Smooth muscle cell (in vitro differentiated cells): ENCODE measurements at regions not wholly inside any gene's neighbourhood (a gene's known extent, or its start where the extent isn't known, plus 50 kb on each side); places are given as distances from the start of the nearest gene placed in this dataset.

ENCODE experiments used
- DNase-seq: peaks from one replicate; lab custom pipeline; 2025; ENCODE audit not compliant: unreplicated experiment; lab: John Stamatoyannopoulos, UW
- H2AFZ ChIP-seq: fragments of 200-600 bp; sonication (generic); 2 replicates; pipeline ENCODE4 v1.6.0; 2016; ENCODE audit warnings: antibody characterized with exemption, low read depth, mild to moderate bottlenecking
- H3F3A ChIP-seq: fragments of 200-600 bp; sonication (generic); 2 replicates; pipeline ENCODE4 v1.6.0; 2017; ENCODE audit warnings: antibody characterized with exemption, low read depth
- H3K27ac ChIP-seq: fragments of 200-600 bp; sonication (generic); 2 replicates; pipeline ENCODE4 v1.5.1; 2016; ENCODE audit warnings: low read depth, mild to moderate bottlenecking
- H3K27me3 ChIP-seq: fragments of 200-600 bp; sonication (generic); 2 replicates; pipeline ENCODE4 v1.6.1; 2016; ENCODE audit warnings: low read depth, mild to moderate bottlenecking
- H3K36me3 ChIP-seq: fragments of 200-600 bp; sonication (generic); 2 replicates; pipeline ENCODE4 v1.5.1; 2016; ENCODE audit warnings: low read depth
- H3K4me1 ChIP-seq: fragments of 200-600 bp; sonication (generic); 2 replicates; pipeline ENCODE4 v1.5.1; 2016; ENCODE audit warnings: low read depth
- H3K4me2 ChIP-seq: fragments of 200-600 bp; sonication (generic); 2 replicates; pipeline ENCODE4 v1.6.0; 2016; ENCODE audit warnings: mild to moderate bottlenecking
- H3K4me3 ChIP-seq: fragments of 200-600 bp; sonication (generic); 2 replicates; pipeline ENCODE4 v1.5.1; 2016; ENCODE audit warnings: mild to moderate bottlenecking
- H3K79me2 ChIP-seq: fragments of 200-600 bp; sonication (generic); 2 replicates; pipeline ENCODE4 v1.6.0; 2016; ENCODE audit warnings: low read depth, mild to moderate bottlenecking
- H3K9ac ChIP-seq: fragments of 200-600 bp; sonication (generic); 2 replicates; pipeline ENCODE4 v1.6.0; 2016; ENCODE audit warnings: low read depth
- H3K9me3 ChIP-seq: fragments of 200-600 bp; sonication (generic); replicated peaks from 2 replicates; pipeline ENCODE4 v1.5.1; 2016; ENCODE audit warnings: low read depth
- H4K20me1 ChIP-seq: fragments of 200-600 bp; sonication (generic); 2 replicates; pipeline ENCODE4 v1.6.0; 2016; ENCODE audit warnings: low read depth
- CTCF ChIP-seq: fragments of 200-600 bp; sonication (generic); IDR thresholded peaks from 2 replicates; pipeline ENCODE4 v1.5.1; 2017; ENCODE audit warnings: borderline replicate concordance, mild to moderate bottlenecking, antibody characterized with exemption; ENCODE audit not compliant: insufficient read depth, poor library complexity, severe bottlenecking
- WGBS: methylation state at CpG from one replicate; pipeline ENCODE4 v1.1.7; 2016; ENCODE audit warnings: low lambda C conversion rate; 5-methylcytosine and 5-hydroxymethylcytosine counted together

DNA sequence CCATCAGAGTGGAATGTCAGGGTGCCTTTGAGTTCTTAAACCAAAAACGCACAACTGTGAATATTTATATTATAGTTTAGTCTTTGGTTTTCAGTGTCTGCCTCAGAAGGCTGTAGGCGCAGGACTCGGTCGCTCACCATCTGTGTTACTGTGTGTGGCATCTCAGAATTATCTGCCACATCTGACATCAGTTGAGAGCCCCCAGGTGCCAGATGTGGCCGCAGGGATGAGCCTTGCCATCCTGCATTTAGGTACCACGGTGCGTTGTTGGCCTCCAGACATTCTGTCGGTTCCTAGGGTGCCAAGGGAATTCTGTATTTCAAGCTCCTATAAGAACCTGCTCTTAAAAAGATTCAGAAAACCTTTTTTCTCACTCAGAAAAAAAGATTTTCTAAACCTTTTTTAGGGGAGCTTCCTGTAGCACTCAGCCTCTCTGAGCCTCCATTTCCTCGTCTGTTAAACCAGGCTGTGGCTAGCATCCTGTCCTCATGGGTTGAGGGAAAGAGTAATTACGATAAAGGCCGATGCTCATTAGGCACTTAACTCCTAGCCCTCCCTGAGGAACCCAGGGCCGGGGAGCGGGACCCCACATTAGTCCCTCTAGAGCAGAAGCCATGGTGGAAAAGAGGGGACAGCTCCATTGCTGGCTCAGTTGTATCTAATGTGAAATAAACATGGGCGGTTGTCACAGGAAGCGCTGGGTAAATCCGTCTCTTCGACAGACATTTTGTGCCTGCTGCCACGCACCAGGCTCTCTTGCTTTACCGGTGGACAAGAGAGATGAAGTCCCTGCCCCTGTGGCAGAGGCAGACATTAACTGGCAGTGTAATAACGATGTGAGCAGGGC lies 70.2 kb upstream of the MORC3 start:
- no peaks in the 10 kb centered on the region for H3K9me3 ChIP-seq
- H3K36me3 ChIP-seq: no peaks in the 10 kb centered on the region
- no peak overlapping the region for H3K4me2 ChIP-seq
- no peaks in the 10 kb centered on the region for H4K20me1 ChIP-seq
- no peaks in the 10 kb centered on the region for H3K27me3 ChIP-seq
- H2AFZ ChIP-seq: no peak overlapping the region
- no peaks in the 10 kb centered on the region for H3K4me1 ChIP-seq
- DNase-seq: no peak
- no peak overlapping the region for H3K27ac ChIP-seq
- H3K4me3 ChIP-seq: no peak overlapping the region
- no peak overlapping the region for H3K9ac ChIP-seq
- H3F3A ChIP-seq: no peaks in the 10 kb centered on the region
- H3K79me2 ChIP-seq: no peaks in the 10 kb centered on the region
- 94% methylated on average over 20 of the region's 20 CpGs for WGBS
- no peak for TF ChIP-seq CTCF

DNA sequence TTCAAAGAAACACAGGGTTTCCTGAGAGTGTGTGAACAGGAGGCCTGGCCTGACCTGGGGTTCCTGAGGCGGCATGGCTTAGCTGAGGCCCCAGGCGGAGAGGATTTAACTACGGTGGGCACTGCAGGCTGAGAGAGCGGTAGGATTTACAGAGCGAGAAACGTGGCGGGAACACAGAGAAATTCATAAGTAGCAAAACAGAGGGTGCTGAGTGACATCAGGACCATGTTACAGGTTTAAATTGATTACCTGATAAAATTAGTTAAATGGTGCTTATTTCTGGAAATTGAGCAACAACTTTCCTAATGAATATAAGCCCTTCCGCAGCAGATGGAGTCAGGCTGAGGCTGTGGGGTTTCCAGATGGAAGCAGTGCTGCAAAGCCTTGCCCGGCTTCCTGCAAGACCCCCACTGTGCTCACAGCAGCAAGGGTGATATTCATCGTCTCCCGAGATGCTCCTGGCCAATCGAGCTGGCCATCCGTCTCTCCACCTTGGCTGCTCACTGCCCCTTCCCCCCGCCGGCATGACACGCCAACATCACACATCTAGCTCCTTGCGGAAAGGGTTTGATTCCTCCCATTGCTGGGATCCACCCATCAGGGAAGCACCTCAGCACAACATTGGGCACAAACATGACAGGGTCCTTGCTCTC lies 69.4 kb upstream of the MORC3 start:
- Histone ChIP-seq H3K27me3 (no peaks in the 10 kb centered on the region), H3K9ac (no peak overlapping the region), H4K20me1 (no peaks in the 10 kb centered on the region), H2AFZ (no peak overlapping the region), H3K9me3 (no peaks in the 10 kb centered on the region), H3K4me2 (no peak overlapping the region), H3K4me3 (no peak overlapping the region), H3K36me3 (no peaks in the 10 kb centered on the region), H3K4me1 (no peaks in the 10 kb centered on the region), H3F3A (no peaks in the 10 kb centered on the region), H3K27ac (no peak overlapping the region), H3K79me2 (no peaks in the 10 kb centered on the region)
- no peak for DNase-seq
- WGBS: 93% methylated on average over 17 of the region's 17 CpGs
- no peak for TF ChIP-seq CTCF

DNA sequence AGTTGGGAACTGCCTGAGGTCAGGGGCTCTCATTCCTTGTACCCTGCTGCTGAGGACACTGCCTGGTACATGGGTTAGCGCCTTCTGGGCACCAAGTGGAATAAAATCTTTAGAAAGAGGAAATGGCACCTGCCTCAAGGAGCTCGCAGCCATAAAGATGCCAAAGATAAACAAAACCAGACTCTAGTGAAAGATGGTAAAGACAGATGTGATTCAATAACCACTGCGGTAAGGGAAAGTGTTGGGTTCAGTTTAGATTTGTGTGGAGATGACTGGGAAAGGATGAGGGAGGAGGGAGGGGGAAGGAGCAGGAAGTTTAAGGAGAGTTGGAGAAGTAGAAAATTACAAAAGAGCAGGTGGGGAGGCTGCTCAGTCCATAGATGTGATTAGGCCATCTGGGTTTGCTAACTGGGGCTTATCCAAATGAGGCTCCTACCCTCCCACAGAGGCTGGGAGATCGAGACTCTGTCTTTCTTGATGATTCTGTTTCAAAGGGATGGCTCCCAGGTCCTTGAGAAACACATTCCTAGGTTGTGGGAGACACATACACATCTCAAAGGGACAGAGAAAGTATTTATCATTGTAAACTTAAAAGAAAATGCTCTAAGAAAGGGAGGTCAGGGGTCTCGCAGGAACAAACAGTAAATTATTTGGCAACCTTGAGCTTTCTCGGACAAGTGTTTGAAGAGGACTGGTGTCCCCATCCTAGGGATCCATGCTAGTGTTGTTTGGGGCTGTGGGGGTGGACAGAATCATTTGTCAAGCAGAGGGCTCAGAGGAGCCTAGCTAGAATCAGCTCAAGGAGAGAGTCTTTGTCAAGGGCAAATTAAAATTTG lies 65.7 kb upstream of the MORC3 start:
- H4K20me1 ChIP-seq: no peaks in the 10 kb centered on the region
- H3K4me1 ChIP-seq: no peaks in the 10 kb centered on the region
- H3K79me2 ChIP-seq: no peaks in the 10 kb centered on the region
- no peak for DNase-seq
- H2AFZ ChIP-seq: no peak overlapping the region
- no peak overlapping the region for H3K4me3 ChIP-seq
- no peaks in the 10 kb centered on the region for H3K27me3 ChIP-seq
- H3F3A ChIP-seq: no peaks in the 10 kb centered on the region
- no peaks in the 10 kb centered on the region for H3K9me3 ChIP-seq
- no peaks in the 10 kb centered on the region for H3K36me3 ChIP-seq
- H3K27ac ChIP-seq: no peak overlapping the region
- no peak overlapping the region for H3K4me2 ChIP-seq
- no peak for TF ChIP-seq CTCF
- 75% methylated on average over 6 of the region's 6 CpGs for WGBS
- no peak overlapping the region for H3K9ac ChIP-seq
